B cell (primary cell): ENCODE measurements at regions not wholly inside any gene's neighbourhood (a gene's known extent, or its start where the extent isn't known, plus 50 kb on each side); places are given as distances from the start of the nearest gene placed in this dataset.

Experiments used
- ATAC-seq: fragments of 200-7000 bp; cut with Tn5 transposase; one replicate; pipeline ENCODE4 v1.10.0; 2021; ENCODE audit warnings: low read depth, mild to moderate bottlenecking, moderate number of reproducible peaks, moderate library complexity
- CTCF ChIA-PET: fragments of 350-600 bp; sonication (Branson Sonifier 250); formaldehyde crosslinking; loops from one replicate; lab custom pipeline; 2021; ENCODE audit warnings: antibody characterized with exemption, inconsistent platforms; lab: Charles Lee
- POLR2A ChIA-PET: fragments of 350-600 bp; sonication (Branson Sonifier 250); formaldehyde crosslinking; loops from one replicate; lab custom pipeline; 2021; ENCODE audit warnings: antibody characterized with exemption; lab: Charles Lee
- DNase-seq: peaks from one replicate; pipeline ENCODE4 v3.0.0; 2013
- H2AFZ ChIP-seq: 2 replicates; pipeline ENCODE4 v1.6.1; 2012; ENCODE audit warnings: mild to moderate bottlenecking, low read depth, low read length; ENCODE audit not compliant: insufficient read depth, poor library complexity, severe bottlenecking
- H3K27ac ChIP-seq, 2 donors: 1 replicate in 1 of 2; 2 replicates in 1 of 2; pipeline ENCODE4 v1.5.1; 2012 to 2013; ENCODE audit warnings: low read length in 2 of 2, mild to moderate bottlenecking in 2 of 2, moderate library complexity in 1 of 2
- H3K27me3 ChIP-seq, 4 experiments: fragments of 200-600 bp in 1 of 4; sonication (generic) in 1 of 4; replicated peaks in 1 of 4; 1 replicate in 2 of 4; 2 replicates in 2 of 4; pipeline versions ENCODE4 v1.6.1 to v1.7.0; 2013 to 2016; ENCODE audit warnings: low read length in 3 of 4, mild to moderate bottlenecking in 2 of 4, mixed read lengths in 1 of 4, moderate library complexity in 1 of 4; ENCODE audit not compliant: insufficient read depth in 4 of 4, control insufficient read depth in 3 of 4; ENCODE audit errors: control extremely low read depth in 1 of 4
- H3K36me3 ChIP-seq, 2 experiments: replicated peaks in 1 of 2; 1 replicate in 1 of 2; 2 replicates in 1 of 2; pipeline versions ENCODE4 v1.6.1 to v1.7.1; 2013; ENCODE audit warnings: low read length in 1 of 2; ENCODE audit not compliant: insufficient read depth in 2 of 2, control insufficient read depth in 1 of 2; ENCODE audit errors: control extremely low read depth in 1 of 2, extremely low read depth in 1 of 2
- H3K4me1 ChIP-seq, 2 donors: fragments of 200-600 bp in 1 of 2; sonication (generic) in 1 of 2; 1 replicate in 1 of 2; 2 replicates in 1 of 2; pipeline versions ENCODE4 v1.5.1 to v1.6.1; 2013 to 2017; ENCODE audit warnings: low read length in 2 of 2; ENCODE audit not compliant: control insufficient read depth in 2 of 2, insufficient read depth in 2 of 2
- H3K4me2 ChIP-seq: replicated peaks from 2 replicates; pipeline ENCODE3; 2012; ENCODE audit warnings: mild to moderate bottlenecking, low read depth, low read length; ENCODE audit not compliant: poor library complexity, severe bottlenecking
- H3K4me3 ChIP-seq, 5 experiments: fragments of 200-600 bp in 1 of 5; sonication (generic) in 1 of 5; 1 replicate in 3 of 5; 2 replicates in 2 of 5; pipeline versions ENCODE4 v1.5.1 to v1.7.0; 2011 to 2016; ENCODE audit warnings: low read length in 4 of 5, mild to moderate bottlenecking in 4 of 5, low read depth in 2 of 5, control low read depth in 1 of 5, moderate library complexity in 1 of 5; ENCODE audit not compliant: insufficient read depth in 1 of 5; ENCODE audit errors: control extremely low read depth in 1 of 5, extremely low read depth in 1 of 5
- H3K79me2 ChIP-seq: fragments of 200-600 bp; sonication (generic); one replicate; pipeline ENCODE4 v1.6.0; 2016; ENCODE audit warnings: low read length; ENCODE audit not compliant: control insufficient read depth, insufficient read depth
- H3K9ac ChIP-seq: fragments of 200-600 bp; sonication (generic); 2 replicates; pipeline ENCODE4 v1.6.1; 2017; ENCODE audit warnings: mild to moderate bottlenecking, low read length, moderate library complexity
- H3K9me3 ChIP-seq, 3 donors: one replicate each; pipeline versions ENCODE4 v1.6.1 to v1.7.1; 2013; ENCODE audit warnings: low read length in 2 of 3; ENCODE audit not compliant: control insufficient read depth in 2 of 3, insufficient read depth in 1 of 3; ENCODE audit errors: control extremely low read depth in 1 of 3
- H4K20me1 ChIP-seq: 2 replicates; pipeline ENCODE4 v1.6.0; 2012; ENCODE audit warnings: mild to moderate bottlenecking, low read length; ENCODE audit not compliant: insufficient read depth, control insufficient read depth, poor library complexity, severe bottlenecking
- H3K27ac Mint-ChIP-seq: one replicate; pipeline ENCODE4 v1.8.0; 2021; ENCODE audit warnings: mixed read lengths
- H3K27me3 Mint-ChIP-seq: one replicate; pipeline ENCODE4 v1.8.0; 2021; ENCODE audit warnings: mixed read lengths
- H3K4me1 Mint-ChIP-seq: one replicate; pipeline ENCODE4 v1.8.0; 2021; ENCODE audit warnings: mixed read lengths
- H3K4me3 Mint-ChIP-seq: one replicate; pipeline ENCODE4 v1.8.0; 2021; ENCODE audit warnings: mixed read lengths
- H3K9me3 Mint-ChIP-seq: one replicate; pipeline ENCODE4 v1.8.0; 2022; ENCODE audit warnings: mixed read lengths; ENCODE audit not compliant: insufficient read depth
- EZH2 ChIP-seq: IDR thresholded peaks from 2 replicates; pipeline ENCODE4 v1.6.1; 2012; ENCODE audit warnings: borderline replicate concordance, low read depth, mild to moderate bottlenecking, moderate library complexity, low read length; ENCODE audit not compliant: insufficient read depth, poor library complexity, severe bottlenecking
- WGBS: methylation state at CpG from one replicate; pipeline ENCODE4 v1.1.5; 2013; ENCODE audit warnings: missing lambda C conversion rate; ENCODE audit not compliant: insufficient coverage; 5-methylcytosine and 5-hydroxymethylcytosine counted together
- intact Hi-C: fragments of 100-400 bp; cut with micrococcal nuclease; formaldehyde crosslinking; loops from one replicate; pipeline ENCODE4 v1.10.0; 2022
- TF ChIP-seq, protein P1 (sequence below): fragments of 200-600 bp; IDR thresholded peaks from one replicate; pipeline ENCODE4 v1.8.0; 2022; ENCODE audit warnings: antibody characterized with exemption, mild to moderate bottlenecking

GRCh38 chr4:120452001-120452400, 385.4 kb upstream of the MAD2L1 start:
- POLR2A ChIA-PET = no interaction called here
- H3K4me2 ChIP-seq = no peak overlapping the region
- Mint-ChIP-seq H3K27ac (no peak overlapping the region), H3K27me3 (no peaks in the 10 kb centered on the region), H3K4me3 (no peak overlapping the region), H3K9me3 (no peaks in the 10 kb centered on the region), H3K4me1 (no peaks in the 10 kb centered on the region)
- CTCF ChIA-PET = no interaction called here
- no peak for TF ChIP-seq EZH2
- TF ChIP-seq, protein P1, sequence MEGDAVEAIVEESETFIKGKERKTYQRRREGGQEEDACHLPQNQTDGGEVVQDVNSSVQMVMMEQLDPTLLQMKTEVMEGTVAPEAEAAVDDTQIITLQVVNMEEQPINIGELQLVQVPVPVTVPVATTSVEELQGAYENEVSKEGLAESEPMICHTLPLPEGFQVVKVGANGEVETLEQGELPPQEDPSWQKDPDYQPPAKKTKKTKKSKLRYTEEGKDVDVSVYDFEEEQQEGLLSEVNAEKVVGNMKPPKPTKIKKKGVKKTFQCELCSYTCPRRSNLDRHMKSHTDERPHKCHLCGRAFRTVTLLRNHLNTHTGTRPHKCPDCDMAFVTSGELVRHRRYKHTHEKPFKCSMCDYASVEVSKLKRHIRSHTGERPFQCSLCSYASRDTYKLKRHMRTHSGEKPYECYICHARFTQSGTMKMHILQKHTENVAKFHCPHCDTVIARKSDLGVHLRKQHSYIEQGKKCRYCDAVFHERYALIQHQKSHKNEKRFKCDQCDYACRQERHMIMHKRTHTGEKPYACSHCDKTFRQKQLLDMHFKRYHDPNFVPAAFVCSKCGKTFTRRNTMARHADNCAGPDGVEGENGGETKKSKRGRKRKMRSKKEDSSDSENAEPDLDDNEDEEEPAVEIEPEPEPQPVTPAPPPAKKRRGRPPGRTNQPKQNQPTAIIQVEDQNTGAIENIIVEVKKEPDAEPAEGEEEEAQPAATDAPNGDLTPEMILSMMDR = no peak
- intact Hi-C loops = no loop called here
- H3K9me3 ChIP-seq = no peaks in the 10 kb centered on the region
- no peaks in the 10 kb centered on the region for H3K4me1 ChIP-seq
- no peak for DNase-seq
- no peak overlapping the region for H3K27ac ChIP-seq
- no peaks in the 10 kb centered on the region for H3K36me3 ChIP-seq
- H3K4me3 ChIP-seq = no peak overlapping the region
- no peaks in the 10 kb centered on the region for H3K79me2 ChIP-seq
- H3K27me3 ChIP-seq = no peaks in the 10 kb centered on the region
- no peaks in the 10 kb centered on the region for H4K20me1 ChIP-seq
- no peak for ATAC-seq
- H2AFZ ChIP-seq = no peak overlapping the region
- no peak overlapping the region for H3K9ac ChIP-seq

- Histone ChIP-seq H3K36me3 (no peaks in the 10 kb centered on the region), H3K9me3 (no peaks in the 10 kb centered on the region), H3K27ac (no peak overlapping the region), H3K4me3 (no peak overlapping the region), H3K4me2 (no peak overlapping the region), H4K20me1 (no peaks in the 10 kb centered on the region), H3K4me1 (no peaks in the 10 kb centered on the region), H3K79me2 (no peaks in the 10 kb centered on the region), H3K9ac (no peak overlapping the region), H3K27me3 (no peaks in the 10 kb centered on the region), H2AFZ (no peak overlapping the region)
- ChIA-PET CTCF (no interaction called here), POLR2A (no interaction called here)
- Mint-ChIP-seq H3K4me1 (no peaks in the 10 kb centered on the region), H3K9me3 (no peaks in the 10 kb centered on the region), H3K27me3 (no peaks in the 10 kb centered on the region), H3K4me3 (no peak overlapping the region), H3K27ac (no peak overlapping the region)
- ATAC-seq = no peak
- TF ChIP-seq, protein P1 = no peak
- no peak for TF ChIP-seq EZH2
- no peak for DNase-seq
- intact Hi-C loops = no loop called here
- WGBS = no CpG with 5 or more reads among the region's 1 CpG
Observed at GRCh38 chr4:120447774-120448173, 381.1 kb upstream of the MAD2L1 start.
